ENCODE measurements at regions not wholly inside any gene's neighbourhood (a gene's known extent, or its start where the extent isn't known, plus 50 kb on each side); places are given as distances from the start of the nearest gene placed in this dataset.

DNA sequence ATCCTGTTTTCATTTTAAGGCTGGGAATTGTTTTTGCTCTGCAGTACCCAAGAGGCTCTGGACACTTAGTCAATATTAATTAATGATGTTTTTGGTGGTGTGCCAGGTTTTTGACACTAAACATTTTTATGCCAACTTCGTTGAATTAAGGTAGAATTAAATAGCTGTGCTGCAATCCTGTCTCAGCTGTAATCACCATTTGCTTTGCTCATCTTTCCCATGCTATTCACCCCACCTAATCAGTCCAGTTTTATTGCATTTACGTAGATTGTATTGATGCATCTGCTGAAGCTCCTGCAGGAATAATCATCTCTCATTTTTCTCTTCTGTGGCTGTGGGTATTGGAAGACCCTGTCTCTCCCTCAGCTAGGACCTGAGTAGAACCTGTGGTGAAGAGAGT is 52.6 kb upstream of the TRUB1 start:
- ATAC-seq (ENCODE audit: insufficient read depth, low read depth) (no peak), DNase-seq (no peak)
- Histone ChIP-seq H4K20me1 (ENCODE audit: insufficient read depth, low read length) (no peaks in the 10 kb centered on the region), H3K36me3 (ENCODE audit: insufficient read depth, low read length) (no peaks in the 10 kb centered on the region), H2AFZ (ENCODE audit: low read depth, low read length) (no peak overlapping the region), H3K27ac (ENCODE audit: low read length) (no peak overlapping the region), H3K9me3 (ENCODE audit: insufficient read depth, low read length, severe bottlenecking) (no peaks in the 10 kb centered on the region), H3K4me3 (ENCODE audit: low read depth in 1 of 2, low read length in 2 of 2) (no peak overlapping the region), H3K4me2 (ENCODE audit: insufficient read depth, low read length) (no peak overlapping the region), H3K9ac (ENCODE audit: low read depth, low read length) (no peak overlapping the region), H3K79me2 (ENCODE audit: insufficient read depth, low read length) (no peaks in the 10 kb centered on the region), H3K4me1 (ENCODE audit: insufficient read depth, low read length) (no peaks in the 10 kb centered on the region), H3K27me3 (ENCODE audit: insufficient read depth, low read length, poor library complexity) (no peaks in the 10 kb centered on the region)
- TF ChIP-seq EZH2 (IDR thresholded peaks at IDR 0.05; ENCODE audit: borderline replicate concordance, low read depth, low read length, severe bottlenecking): no peak
- TF ChIP-seq, protein P1, sequence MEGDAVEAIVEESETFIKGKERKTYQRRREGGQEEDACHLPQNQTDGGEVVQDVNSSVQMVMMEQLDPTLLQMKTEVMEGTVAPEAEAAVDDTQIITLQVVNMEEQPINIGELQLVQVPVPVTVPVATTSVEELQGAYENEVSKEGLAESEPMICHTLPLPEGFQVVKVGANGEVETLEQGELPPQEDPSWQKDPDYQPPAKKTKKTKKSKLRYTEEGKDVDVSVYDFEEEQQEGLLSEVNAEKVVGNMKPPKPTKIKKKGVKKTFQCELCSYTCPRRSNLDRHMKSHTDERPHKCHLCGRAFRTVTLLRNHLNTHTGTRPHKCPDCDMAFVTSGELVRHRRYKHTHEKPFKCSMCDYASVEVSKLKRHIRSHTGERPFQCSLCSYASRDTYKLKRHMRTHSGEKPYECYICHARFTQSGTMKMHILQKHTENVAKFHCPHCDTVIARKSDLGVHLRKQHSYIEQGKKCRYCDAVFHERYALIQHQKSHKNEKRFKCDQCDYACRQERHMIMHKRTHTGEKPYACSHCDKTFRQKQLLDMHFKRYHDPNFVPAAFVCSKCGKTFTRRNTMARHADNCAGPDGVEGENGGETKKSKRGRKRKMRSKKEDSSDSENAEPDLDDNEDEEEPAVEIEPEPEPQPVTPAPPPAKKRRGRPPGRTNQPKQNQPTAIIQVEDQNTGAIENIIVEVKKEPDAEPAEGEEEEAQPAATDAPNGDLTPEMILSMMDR (IDR thresholded peaks at IDR 0.05; ENCODE audit: borderline replicate concordance, extremely low read depth, low read length, poor library complexity, severe bottlenecking): no peak
